Suprapubic skin (tissue), 4 donors: ENCODE measurements at regions not wholly inside any gene's neighbourhood (a gene's known extent, or its start where the extent isn't known, plus 50 kb on each side); places are given as distances from the start of the nearest gene placed in this dataset.

Source experiments
- EP300 ChIP-seq: sonication (generic); formaldehyde crosslinking; IDR thresholded peaks from one replicate; pipeline ENCODE4 v1.6.1; 2017; ENCODE audit warnings: antibody characterized with exemption
- POLR2A ChIP-seq, 2 donors: fragments of 450-650 bp; IDR thresholded peaks; one replicate each; pipeline ENCODE4 v1.6.1; 2017; ENCODE audit warnings: antibody characterized with exemption in 2 of 2, mild to moderate bottlenecking in 2 of 2, moderate library complexity in 2 of 2
- POLR2AphosphoS5 ChIP-seq, 3 donors: sonication (generic); formaldehyde crosslinking; IDR thresholded peaks; one replicate each; pipeline ENCODE4 v1.6.1; 2017; ENCODE audit warnings: antibody characterized with exemption in 3 of 3
- TF ChIP-seq, protein P1 (sequence below), 2 donors: fragments of 200-600 bp in 1 of 2; fragments of 450-650 bp in 1 of 2; sonication (generic) in 1 of 2; IDR thresholded peaks; one replicate each; pipeline ENCODE4 v1.5.1; 2016 to 2019; ENCODE audit warnings: antibody characterized with exemption in 2 of 2, mild to moderate bottlenecking in 1 of 2, moderate library complexity in 1 of 2

DNA sequence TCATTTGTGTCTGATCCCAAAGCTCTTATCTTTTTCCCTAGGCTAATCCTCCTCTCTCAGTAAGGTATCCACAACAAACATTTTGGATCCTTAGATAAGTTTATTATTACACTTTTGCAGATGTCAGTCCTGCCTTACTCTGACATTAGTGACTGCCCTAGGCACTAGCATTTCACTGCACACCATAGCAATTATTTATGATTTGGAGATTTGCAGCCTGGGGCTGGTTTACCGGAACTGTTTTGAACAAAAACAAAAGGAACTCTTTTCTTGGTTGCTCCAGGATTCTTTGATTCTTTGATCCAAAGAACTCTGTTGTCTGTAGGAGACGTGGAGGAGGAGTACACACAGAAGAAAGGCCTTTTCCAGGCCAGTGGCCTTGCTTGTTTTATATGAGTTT lies 80.4 kb downstream of the EDNRB start:
- TF ChIP-seq POLR2AphosphoS5 (IDR thresholded peaks at IDR 0.05) (no peak), POLR2A (IDR thresholded peaks at IDR 0.05) (no peak), EP300 (no peak)
- TF ChIP-seq, protein P1, sequence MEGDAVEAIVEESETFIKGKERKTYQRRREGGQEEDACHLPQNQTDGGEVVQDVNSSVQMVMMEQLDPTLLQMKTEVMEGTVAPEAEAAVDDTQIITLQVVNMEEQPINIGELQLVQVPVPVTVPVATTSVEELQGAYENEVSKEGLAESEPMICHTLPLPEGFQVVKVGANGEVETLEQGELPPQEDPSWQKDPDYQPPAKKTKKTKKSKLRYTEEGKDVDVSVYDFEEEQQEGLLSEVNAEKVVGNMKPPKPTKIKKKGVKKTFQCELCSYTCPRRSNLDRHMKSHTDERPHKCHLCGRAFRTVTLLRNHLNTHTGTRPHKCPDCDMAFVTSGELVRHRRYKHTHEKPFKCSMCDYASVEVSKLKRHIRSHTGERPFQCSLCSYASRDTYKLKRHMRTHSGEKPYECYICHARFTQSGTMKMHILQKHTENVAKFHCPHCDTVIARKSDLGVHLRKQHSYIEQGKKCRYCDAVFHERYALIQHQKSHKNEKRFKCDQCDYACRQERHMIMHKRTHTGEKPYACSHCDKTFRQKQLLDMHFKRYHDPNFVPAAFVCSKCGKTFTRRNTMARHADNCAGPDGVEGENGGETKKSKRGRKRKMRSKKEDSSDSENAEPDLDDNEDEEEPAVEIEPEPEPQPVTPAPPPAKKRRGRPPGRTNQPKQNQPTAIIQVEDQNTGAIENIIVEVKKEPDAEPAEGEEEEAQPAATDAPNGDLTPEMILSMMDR (IDR thresholded peaks at IDR 0.05): no peak
